GM12878 (cell line): ENCODE measurements at regions not wholly inside any gene's neighbourhood (a gene's known extent, or its start where the extent isn't known, plus 50 kb on each side); places are given as distances from the start of the nearest gene placed in this dataset.

Source experiments
- CTCF ChIP-seq, 3 experiments: IDR thresholded peaks in 2 of 3; conservative IDR thresholded peaks in 1 of 3; 2 replicates each; pipeline ENCODE4 v1.5.1; 2011; ENCODE audit warnings: low read depth in 3 of 3, low read length in 3 of 3, mild to moderate bottlenecking in 3 of 3, control low read depth in 2 of 3, moderate library complexity in 2 of 3, inconsistent platforms in 1 of 3, mixed read lengths in 1 of 3; ENCODE audit not compliant: control insufficient read depth in 2 of 3, insufficient read depth in 1 of 3; ENCODE audit errors: extremely low read depth in 1 of 3
- JUNB ChIP-seq: IDR thresholded peaks from 2 replicates; pipeline ENCODE4 v1.6.1; 2016; ENCODE audit warnings: antibody characterized with exemption, mild to moderate bottlenecking
- MEF2B ChIP-seq: fragments of 450-650 bp; IDR thresholded peaks from 2 replicates; pipeline ENCODE4 v1.6.1; 2018; ENCODE audit warnings: mild to moderate bottlenecking, moderate library complexity; ENCODE audit not compliant: partially characterized antibody, poor library complexity, severe bottlenecking
- MXI1 ChIP-seq: fragments of 150-350 bp; IDR thresholded peaks from 2 replicates; pipeline ENCODE4 v1.6.1; 2011; ENCODE audit warnings: low read depth, mild to moderate bottlenecking, inconsistent platforms, low read length, improper control_type of control experiment
- NFIC ChIP-seq: IDR thresholded peaks from 2 replicates; pipeline ENCODE4 v1.6.1; 2012; ENCODE audit warnings: low read depth, mild to moderate bottlenecking, inconsistent platforms, low read length, moderate library complexity
- PBX3 ChIP-seq: IDR thresholded peaks from 2 replicates; pipeline ENCODE4 v1.6.1; 2011; ENCODE audit warnings: mild to moderate bottlenecking, low read depth, low read length, moderate library complexity; ENCODE audit not compliant: insufficient replicate concordance
- SREBF2 ChIP-seq: IDR thresholded peaks from 2 replicates; pipeline ENCODE4 v1.6.1; 2012; ENCODE audit warnings: mild to moderate bottlenecking, low read length
- ZNF274 ChIP-seq: IDR thresholded peaks from one replicate; pipeline ENCODE4 v1.8.0; 2011; ENCODE audit not compliant: insufficient read length, insufficient read depth
- ZZZ3 ChIP-seq: IDR thresholded peaks from 2 replicates; pipeline ENCODE4 v1.6.1; 2011; ENCODE audit warnings: low read depth; ENCODE audit not compliant: control insufficient read depth, insufficient read length

- no peak for TF ChIP-seq NFIC
- no peak for TF ChIP-seq CTCF (IDR thresholded peaks at IDR 0.05 in 2 of 3, conservative IDR thresholded peaks at IDR 0.05 in 1 of 3; ENCODE audit: control insufficient read depth in 2 of 3, extremely low read depth in 1 of 3, insufficient read depth in 1 of 3, low read depth in 3 of 3, low read length in 3 of 3)
- no peak for TF ChIP-seq MEF2B
- TF ChIP-seq JUNB, result no peak
- no peak for TF ChIP-seq MXI1
- TF ChIP-seq SREBF2, result no peak
- no peak for TF ChIP-seq ZNF274
- no peak for TF ChIP-seq ZZZ3
- TF ChIP-seq PBX3, result no peak
These were observed 724.9 kb upstream of the MIR17HG start for GRCh38 chr13:90622541-90622940.
